WTC11 (cell line): ENCODE measurements at regions not wholly inside any gene's neighbourhood (a gene's known extent, or its start where the extent isn't known, plus 50 kb on each side); places are given as distances from the start of the nearest gene placed in this dataset.

ENCODE experiments used
- CBFB ChIP-seq: sonication (generic); formaldehyde crosslinking; IDR thresholded peaks from 2 replicates; pipeline ENCODE4 v1.8.1; 2022; ENCODE audit warnings: mild to moderate bottlenecking, low read depth, missing genetic modification reagents
- JUN ChIP-seq: sonication (generic); formaldehyde crosslinking; IDR thresholded peaks from 2 replicates; pipeline ENCODE4 v1.8.0; 2023; ENCODE audit warnings: mild to moderate bottlenecking, missing genetic modification reagents
- KAT7 ChIP-seq: sonication (generic); formaldehyde crosslinking; IDR thresholded peaks from 2 replicates; pipeline ENCODE4 v1.8.1; 2023; ENCODE audit warnings: missing genetic modification reagents, mild to moderate bottlenecking, borderline replicate concordance
- MXD4 ChIP-seq: fragments of 250-450 bp; sonication (Bioruptor Pico); IDR thresholded peaks from 2 replicates; pipeline ENCODE4 v1.8.0; 2021; ENCODE audit warnings: mild to moderate bottlenecking, moderate library complexity, borderline replicate concordance
- NR3C1 ChIP-seq: sonication (generic); formaldehyde crosslinking; conservative IDR thresholded peaks from 2 replicates; pipeline ENCODE4 v1.8.1; 2023; ENCODE audit warnings: low read depth, mild to moderate bottlenecking, missing genetic modification reagents
- RELA ChIP-seq: sonication (generic); formaldehyde crosslinking; IDR thresholded peaks from 2 replicates; pipeline ENCODE4 v1.8.1; 2022; ENCODE audit warnings: missing genetic modification reagents, mild to moderate bottlenecking, borderline replicate concordance
- ZBTB21 ChIP-seq: sonication (generic); formaldehyde crosslinking; IDR thresholded peaks from 2 replicates; pipeline ENCODE4 v1.8.1; 2023; ENCODE audit warnings: mild to moderate bottlenecking, missing genetic modification reagents, borderline replicate concordance
- ZNF263 ChIP-seq: sonication (generic); formaldehyde crosslinking; IDR thresholded peaks from 2 replicates; pipeline ENCODE4 v1.8.1; 2022; ENCODE audit warnings: low read depth, mild to moderate bottlenecking, moderate library complexity, missing genetic modification reagents
- TF ChIP-seq, protein P1 (sequence below): fragments of 200-600 bp; IDR thresholded peaks from 2 replicates; pipeline ENCODE4 v1.8.0; 2022; ENCODE audit warnings: antibody characterized with exemption
- TF ChIP-seq, protein P2 (sequence below): sonication (generic); formaldehyde crosslinking; IDR thresholded peaks from 2 replicates; pipeline ENCODE4 v1.8.1; 2023; ENCODE audit warnings: mild to moderate bottlenecking, missing genetic modification reagents, moderate library complexity
- TF ChIP-seq, protein P3 (sequence below): sonication (generic); formaldehyde crosslinking; IDR thresholded peaks from 2 replicates; pipeline ENCODE4 v1.8.0; 2022; ENCODE audit warnings: mild to moderate bottlenecking, missing genetic modification reagents
- TF ChIP-seq, protein P4 (sequence below): sonication (generic); formaldehyde crosslinking; conservative IDR thresholded peaks from 2 replicates; pipeline ENCODE4 v1.8.1; 2022; ENCODE audit warnings: mild to moderate bottlenecking, missing genetic modification reagents

DNA sequence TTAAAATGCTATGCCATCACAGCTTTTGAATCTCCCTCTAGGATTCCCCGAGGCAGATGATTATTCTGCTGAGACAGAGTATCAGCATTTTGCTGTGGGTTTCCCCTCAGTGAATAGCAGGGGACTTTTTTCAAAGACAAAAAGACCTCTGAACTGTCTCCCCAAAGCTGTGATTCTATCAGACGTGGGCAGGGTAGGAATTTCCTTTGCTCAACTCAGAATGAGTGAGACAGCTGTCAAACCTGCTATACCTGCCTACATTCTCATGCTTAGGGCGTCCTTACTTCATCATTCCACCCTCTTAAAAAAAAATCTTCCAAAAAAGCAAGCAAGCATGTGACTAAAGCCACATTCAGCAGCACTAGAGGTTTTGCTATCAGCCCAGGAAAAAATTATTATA is 147.6 kb upstream of the FAM83B start:
- TF ChIP-seq, protein P1, sequence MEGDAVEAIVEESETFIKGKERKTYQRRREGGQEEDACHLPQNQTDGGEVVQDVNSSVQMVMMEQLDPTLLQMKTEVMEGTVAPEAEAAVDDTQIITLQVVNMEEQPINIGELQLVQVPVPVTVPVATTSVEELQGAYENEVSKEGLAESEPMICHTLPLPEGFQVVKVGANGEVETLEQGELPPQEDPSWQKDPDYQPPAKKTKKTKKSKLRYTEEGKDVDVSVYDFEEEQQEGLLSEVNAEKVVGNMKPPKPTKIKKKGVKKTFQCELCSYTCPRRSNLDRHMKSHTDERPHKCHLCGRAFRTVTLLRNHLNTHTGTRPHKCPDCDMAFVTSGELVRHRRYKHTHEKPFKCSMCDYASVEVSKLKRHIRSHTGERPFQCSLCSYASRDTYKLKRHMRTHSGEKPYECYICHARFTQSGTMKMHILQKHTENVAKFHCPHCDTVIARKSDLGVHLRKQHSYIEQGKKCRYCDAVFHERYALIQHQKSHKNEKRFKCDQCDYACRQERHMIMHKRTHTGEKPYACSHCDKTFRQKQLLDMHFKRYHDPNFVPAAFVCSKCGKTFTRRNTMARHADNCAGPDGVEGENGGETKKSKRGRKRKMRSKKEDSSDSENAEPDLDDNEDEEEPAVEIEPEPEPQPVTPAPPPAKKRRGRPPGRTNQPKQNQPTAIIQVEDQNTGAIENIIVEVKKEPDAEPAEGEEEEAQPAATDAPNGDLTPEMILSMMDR, result no peak
- no peak for TF ChIP-seq ZBTB21 (CRISPR knock-in tag)
- TF ChIP-seq KAT7, result no peak
- no peak for TF ChIP-seq RELA (CRISPR knock-in tag)
- no peak for TF ChIP-seq ZNF263 (CRISPR knock-in tag)
- TF ChIP-seq MXD4 (CRISPR knock-in tag), result no peak
- TF ChIP-seq, protein P2, sequence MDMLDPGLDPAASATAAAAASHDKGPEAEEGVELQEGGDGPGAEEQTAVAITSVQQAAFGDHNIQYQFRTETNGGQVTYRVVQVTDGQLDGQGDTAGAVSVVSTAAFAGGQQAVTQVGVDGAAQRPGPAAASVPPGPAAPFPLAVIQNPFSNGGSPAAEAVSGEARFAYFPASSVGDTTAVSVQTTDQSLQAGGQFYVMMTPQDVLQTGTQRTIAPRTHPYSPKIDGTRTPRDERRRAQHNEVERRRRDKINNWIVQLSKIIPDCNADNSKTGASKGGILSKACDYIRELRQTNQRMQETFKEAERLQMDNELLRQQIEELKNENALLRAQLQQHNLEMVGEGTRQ, result no peak
- TF ChIP-seq, protein P3, sequence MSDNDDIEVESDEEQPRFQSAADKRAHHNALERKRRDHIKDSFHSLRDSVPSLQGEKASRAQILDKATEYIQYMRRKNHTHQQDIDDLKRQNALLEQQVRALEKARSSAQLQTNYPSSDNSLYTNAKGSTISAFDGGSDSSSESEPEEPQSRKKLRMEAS (CRISPR knock-in tag), result no peak
- TF ChIP-seq JUN, result no peak
- TF ChIP-seq, protein P4, sequence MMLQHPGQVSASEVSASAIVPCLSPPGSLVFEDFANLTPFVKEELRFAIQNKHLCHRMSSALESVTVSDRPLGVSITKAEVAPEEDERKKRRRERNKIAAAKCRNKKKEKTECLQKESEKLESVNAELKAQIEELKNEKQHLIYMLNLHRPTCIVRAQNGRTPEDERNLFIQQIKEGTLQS (CRISPR knock-in tag), result no peak
- no peak for TF ChIP-seq NR3C1 (CRISPR knock-in tag)
- TF ChIP-seq CBFB (CRISPR knock-in tag), result no peak
